Type B pancreatic cell (in vitro differentiated cells): ENCODE measurements at regions not wholly inside any gene's neighbourhood (a gene's known extent, or its start where the extent isn't known, plus 50 kb on each side); places are given as distances from the start of the nearest gene placed in this dataset.
"Not testable (repeated sequence)": the region's sequence is repeated elsewhere in the genome, so short reads cannot be mapped to it uniquely, and the experiment has no call there.

ENCODE experiments used
- DNase-seq: peaks from one replicate; pipeline ENCODE4 v3.0.0; 2021; ENCODE audit warnings: mixed read lengths; ENCODE audit not compliant: unreplicated experiment; ENCODE audit errors: extremely low spot score
- H3K27ac Mint-ChIP-seq: 2 replicates; pipeline ENCODE4 v1.8.0; 2021; ENCODE audit warnings: mild to moderate bottlenecking, mixed read lengths
- H3K27me3 Mint-ChIP-seq: 2 replicates; pipeline ENCODE4 v1.8.0; 2021; ENCODE audit warnings: mixed read lengths
- H3K36me3 Mint-ChIP-seq: 2 replicates; pipeline ENCODE4 v1.8.0; 2021; ENCODE audit warnings: mixed read lengths
- H3K4me1 Mint-ChIP-seq: one replicate; pipeline ENCODE4 v1.8.0; 2021; ENCODE audit warnings: mixed read lengths; ENCODE audit not compliant: unreplicated experiment
- H3K4me3 Mint-ChIP-seq: 2 replicates; pipeline ENCODE4 v1.8.0; 2021; ENCODE audit warnings: mild to moderate bottlenecking, mixed read lengths
- H3K9me3 Mint-ChIP-seq: 2 replicates; pipeline ENCODE4 v1.8.0; 2021; ENCODE audit warnings: mixed read lengths
- CTCF ChIP-seq: fragments of 200-600 bp; sonication (generic); conservative IDR thresholded peaks from 2 replicates; pipeline ENCODE4 v1.5.0; 2021; ENCODE audit warnings: antibody characterized with exemption, mild to moderate bottlenecking

- no peak overlapping the region for H3K4me3 Mint-ChIP-seq
- DNase-seq, result no peak
- H3K9me3 Mint-ChIP-seq, result no peaks in the 10 kb centered on the region
- TF ChIP-seq CTCF, result no peak
- no peaks in the 10 kb centered on the region for H3K27me3 Mint-ChIP-seq
- no peaks in the 10 kb centered on the region for H3K4me1 Mint-ChIP-seq
- H3K36me3 Mint-ChIP-seq, result no peaks in the 10 kb centered on the region
- no peak overlapping the region for H3K27ac Mint-ChIP-seq
Observed at GRCh38 chr14:28398506-28398905, 368.1 kb upstream of the FOXG1 start.

GRCh38 chr14:28401705-28402104 lies 364.9 kb upstream of the FOXG1 start:
- DNase-seq, H3K36me3 Mint-ChIP-seq, H3K27me3 Mint-ChIP-seq, H3K4me3 Mint-ChIP-seq, H3K4me1 Mint-ChIP-seq, H3K27ac Mint-ChIP-seq, H3K9me3 Mint-ChIP-seq: not testable (repeated sequence)

- TF ChIP-seq CTCF, result no peak
- Mint-ChIP-seq H3K9me3 (no peaks in the 10 kb centered on the region), H3K36me3 (no peaks in the 10 kb centered on the region), H3K27ac (no peak overlapping the region), H3K4me3 (no peak overlapping the region), H3K4me1 (no peaks in the 10 kb centered on the region), H3K27me3 (no peaks in the 10 kb centered on the region)
- no peak for DNase-seq
Observed at GRCh38 chr14:28406196-28406595, 360.4 kb upstream of the FOXG1 start.

GRCh38 chr14:28407031-28407825 lies 359.4 kb upstream of the FOXG1 start:
- Mint-ChIP-seq H3K27ac (no peak overlapping the region), H3K27me3 (no peaks in the 10 kb centered on the region), H3K36me3 (no peaks in the 10 kb centered on the region), H3K4me3 (no peak overlapping the region), H3K9me3 (no peaks in the 10 kb centered on the region), H3K4me1 (no peaks in the 10 kb centered on the region)
- DNase-seq, result no peak
- TF ChIP-seq CTCF, result no peak

- H3K36me3 Mint-ChIP-seq, result no peaks in the 10 kb centered on the region
- no peaks in the 10 kb centered on the region for H3K27me3 Mint-ChIP-seq
- DNase-seq, result no peak
- no peaks in the 10 kb centered on the region for H3K4me1 Mint-ChIP-seq
- no peak overlapping the region for H3K27ac Mint-ChIP-seq
- no peaks in the 10 kb centered on the region for H3K9me3 Mint-ChIP-seq
- no peak overlapping the region for H3K4me3 Mint-ChIP-seq
- no peak for TF ChIP-seq CTCF
Observed at GRCh38 chr14:28407996-28408395, 358.6 kb upstream of the FOXG1 start.

- Mint-ChIP-seq H3K36me3 (no peaks in the 10 kb centered on the region), H3K27ac (no peak overlapping the region), H3K9me3 (no peaks in the 10 kb centered on the region), H3K4me3 (no peak overlapping the region), H3K4me1 (no peaks in the 10 kb centered on the region), H3K27me3 (no peaks in the 10 kb centered on the region)
- DNase-seq, result no peak
- TF ChIP-seq CTCF, result no peak
Observed at GRCh38 chr14:28412077-28412476, 354.5 kb upstream of the FOXG1 start.
